Thyroid gland (tissue), 4 donors: ENCODE measurements at regions not wholly inside any gene's neighbourhood (a gene's known extent, or its start where the extent isn't known, plus 50 kb on each side); places are given as distances from the start of the nearest gene placed in this dataset.

Experiments
- POLR2A ChIP-seq, 2 donors: fragments of 450-650 bp; IDR thresholded peaks; one replicate each; pipeline ENCODE4 v1.6.1; 2017; ENCODE audit warnings: antibody characterized with exemption in 2 of 2, mild to moderate bottlenecking in 2 of 2, moderate library complexity in 1 of 2
- TF ChIP-seq, protein P1 (sequence below), 6 experiments: fragments of 200-600 bp in 3 of 6; fragments of 450-650 bp in 3 of 6; sonication (generic) in 3 of 6; IDR thresholded peaks; one replicate each; pipeline ENCODE4 v1.5.1; 2016 to 2019; ENCODE audit warnings: antibody characterized with exemption in 6 of 6, mild to moderate bottlenecking in 2 of 6, inconsistent platforms in 1 of 6, moderate library complexity in 1 of 6

GRCh38 chr4:22241415-22241814, 274.5 kb downstream of the ADGRA3 start:
- TF ChIP-seq, protein P1, sequence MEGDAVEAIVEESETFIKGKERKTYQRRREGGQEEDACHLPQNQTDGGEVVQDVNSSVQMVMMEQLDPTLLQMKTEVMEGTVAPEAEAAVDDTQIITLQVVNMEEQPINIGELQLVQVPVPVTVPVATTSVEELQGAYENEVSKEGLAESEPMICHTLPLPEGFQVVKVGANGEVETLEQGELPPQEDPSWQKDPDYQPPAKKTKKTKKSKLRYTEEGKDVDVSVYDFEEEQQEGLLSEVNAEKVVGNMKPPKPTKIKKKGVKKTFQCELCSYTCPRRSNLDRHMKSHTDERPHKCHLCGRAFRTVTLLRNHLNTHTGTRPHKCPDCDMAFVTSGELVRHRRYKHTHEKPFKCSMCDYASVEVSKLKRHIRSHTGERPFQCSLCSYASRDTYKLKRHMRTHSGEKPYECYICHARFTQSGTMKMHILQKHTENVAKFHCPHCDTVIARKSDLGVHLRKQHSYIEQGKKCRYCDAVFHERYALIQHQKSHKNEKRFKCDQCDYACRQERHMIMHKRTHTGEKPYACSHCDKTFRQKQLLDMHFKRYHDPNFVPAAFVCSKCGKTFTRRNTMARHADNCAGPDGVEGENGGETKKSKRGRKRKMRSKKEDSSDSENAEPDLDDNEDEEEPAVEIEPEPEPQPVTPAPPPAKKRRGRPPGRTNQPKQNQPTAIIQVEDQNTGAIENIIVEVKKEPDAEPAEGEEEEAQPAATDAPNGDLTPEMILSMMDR (IDR thresholded peaks at IDR 0.05): no peak
- no peak for TF ChIP-seq POLR2A (IDR thresholded peaks at IDR 0.05)
